RWPE1 (cell line): ENCODE measurements at regions not wholly inside any gene's neighbourhood (a gene's known extent, or its start where the extent isn't known, plus 50 kb on each side); places are given as distances from the start of the nearest gene placed in this dataset.

Source experiments
- CTCF ChIA-PET: fragments of 350-600 bp; sonication (Branson Sonifier 250); formaldehyde crosslinking; extraction: SDS; loops from one replicate; lab custom pipeline; 2021; lab: Yijun Ruan, JAX
- POLR2A ChIA-PET: fragments of 400-600 bp; formaldehyde crosslinking; extraction: SDS; loops from one replicate; lab custom pipeline; 2020; ENCODE audit warnings: antibody characterized with exemption; ENCODE audit not compliant: low non-redundant PET; lab: Yijun Ruan, JAX
- DNase-seq: peaks from one replicate; pipeline ENCODE4 v3.0.0; 2012; ENCODE audit warnings: low spot score
- H3K27ac ChIP-seq: fragments of 450-650 bp; 2 replicates; pipeline ENCODE4 v1.5.1; 2017
- CTCF ChIP-seq: fragments of 450-650 bp; conservative IDR thresholded peaks from 2 replicates; pipeline ENCODE4 v1.5.1; 2017; ENCODE audit warnings: low read depth, mild to moderate bottlenecking

- no peak for DNase-seq
- POLR2A ChIA-PET = no interaction called here
- no peak overlapping the region for H3K27ac ChIP-seq
- CTCF ChIA-PET = no interaction called here
- TF ChIP-seq CTCF = no peak
Measured at GRCh38 chr3:116552246-116552645, 107.0 kb upstream of the LSAMP start.

GRCh38 chr3:116553355-116553754 lies 108.1 kb upstream of the LSAMP start:
- TF ChIP-seq CTCF = no peak
- ChIA-PET POLR2A (no interaction called here), CTCF (no interaction called here)
- no peak for DNase-seq
- no peak overlapping the region for H3K27ac ChIP-seq

GRCh38 chr3:116561529-116561928 lies 116.2 kb upstream of the LSAMP start:
- H3K27ac ChIP-seq = no peak overlapping the region
- POLR2A ChIA-PET = no interaction called here
- no peak for TF ChIP-seq CTCF
- DNase-seq = no peak
- CTCF ChIA-PET = no interaction called here

- no peak overlapping the region for H3K27ac ChIP-seq
- POLR2A ChIA-PET = no interaction called here
- no peak for DNase-seq
- TF ChIP-seq CTCF = no peak
- CTCF ChIA-PET = no interaction called here
Measured at GRCh38 chr3:116563351-116563750, 118.1 kb upstream of the LSAMP start.

- ChIA-PET POLR2A (no interaction called here), CTCF (interaction anchor here (0.7 kb wide), 1 partner anchor 29 kb away, joined by 5 read pairs; no protein-coding TSS in a partner anchor)
- DNase-seq = no peak
- H3K27ac ChIP-seq = no peak overlapping the region
- TF ChIP-seq CTCF = no peak
Measured at GRCh38 chr3:116566478-116566960, 121.2 kb upstream of the LSAMP start.

GRCh38 chr3:116569611-116570010 lies 124.3 kb upstream of the LSAMP start:
- H3K27ac ChIP-seq = no peak overlapping the region
- no peak for TF ChIP-seq CTCF
- ChIA-PET POLR2A (no interaction called here), CTCF (no interaction called here)
- DNase-seq = no peak
